ENCODE measurements at regions not wholly inside any gene's neighbourhood (a gene's known extent, or its start where the extent isn't known, plus 50 kb on each side); places are given as distances from the start of the nearest gene placed in this dataset.

GRCh38 chr11:13184295-13184794, 93.2 kb upstream of the BMAL1 start:
- no peak overlapping the region for H3K27ac ChIP-seq (replicated peaks)
- no peak for DNase-seq (ENCODE audit: low read depth in 1 of 2, low spot score in 1 of 2)
- no peak overlapping the region for H3K4me3 ChIP-seq (replicated peaks; ENCODE audit: insufficient read depth, low read length)
- no peaks in the 10 kb centered on the region for H3K27me3 ChIP-seq (ENCODE audit: insufficient read depth, poor library complexity, severe bottlenecking)
- TF ChIP-seq POLR2AphosphoS5 (IDR thresholded peaks at IDR 0.05; ENCODE audit: low read depth) = no peak
- TF ChIP-seq GABPA (IDR thresholded peaks at IDR 0.05; ENCODE audit: low read depth) = no peak
- TF ChIP-seq CTCF (IDR thresholded peaks at IDR 0.05; ENCODE audit: insufficient read depth, low read length) = no peak
- TF ChIP-seq SPI1 (IDR thresholded peaks at IDR 0.05; ENCODE audit: borderline replicate concordance, low read depth) = no peak
- TF ChIP-seq REST (IDR thresholded peaks at IDR 0.05; ENCODE audit: insufficient replicate concordance, low read depth) = no peak

DNA sequence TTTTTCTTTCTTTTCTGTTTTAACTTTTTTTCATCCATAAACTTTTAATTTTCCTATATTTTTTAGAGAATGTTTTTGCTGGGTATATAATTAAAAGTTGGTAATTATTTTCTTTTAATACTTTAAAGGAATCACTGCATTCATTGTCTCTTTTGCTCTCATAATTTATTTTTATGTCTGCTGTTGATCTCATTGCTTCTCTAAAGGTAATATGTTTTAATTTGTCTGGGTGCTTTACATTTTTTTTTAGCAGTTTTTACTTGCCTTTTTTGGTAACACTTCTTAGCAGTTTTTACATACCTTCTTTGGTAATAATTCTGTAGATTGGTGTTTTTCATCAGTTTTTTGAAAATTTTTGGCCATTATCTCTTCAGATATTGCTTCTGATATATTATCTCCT, 89.4 kb upstream of the BMAL1 start:
- H3K27ac ChIP-seq (replicated peaks) = no peak overlapping the region
- no peak for DNase-seq (ENCODE audit: low read depth in 1 of 2, low spot score in 1 of 2)
- TF ChIP-seq POLR2AphosphoS5 (IDR thresholded peaks at IDR 0.05; ENCODE audit: low read depth) (no peak), SPI1 (IDR thresholded peaks at IDR 0.05; ENCODE audit: borderline replicate concordance, low read depth) (no peak), GABPA (IDR thresholded peaks at IDR 0.05; ENCODE audit: low read depth) (no peak), REST (IDR thresholded peaks at IDR 0.05; ENCODE audit: insufficient replicate concordance, low read depth) (no peak)

GRCh38 chr11:13189561-13190426, 87.8 kb upstream of the BMAL1 start:
- Histone ChIP-seq H3K27me3 (ENCODE audit: insufficient read depth, poor library complexity, severe bottlenecking) (no peaks in the 10 kb centered on the region), H3K27ac (replicated peaks) (no peak overlapping the region), H3K4me3 (replicated peaks; ENCODE audit: insufficient read depth, low read length) (no peak overlapping the region)
- TF ChIP-seq POLR2AphosphoS5 (IDR thresholded peaks at IDR 0.05; ENCODE audit: low read depth) (no peak), GABPA (IDR thresholded peaks at IDR 0.05; ENCODE audit: low read depth) (no peak), SPI1 (IDR thresholded peaks at IDR 0.05; ENCODE audit: borderline replicate concordance, low read depth) (no peak), CTCF (IDR thresholded peaks at IDR 0.05; ENCODE audit: insufficient read depth, low read length) (no peak), REST (IDR thresholded peaks at IDR 0.05; ENCODE audit: insufficient replicate concordance, low read depth) (no peak)
- no peak for DNase-seq (ENCODE audit: low read depth in 1 of 2, low spot score in 1 of 2)

More for the DNA sequence above, 89.4 kb upstream of the BMAL1 start:
- no peak overlapping the region for H3K4me3 ChIP-seq (replicated peaks; ENCODE audit: insufficient read depth, low read length)
- H3K27me3 ChIP-seq (ENCODE audit: insufficient read depth, poor library complexity, severe bottlenecking) = no peaks in the 10 kb centered on the region

All from HL-60 (cell line).